ENCODE measurements at regions not wholly inside any gene's neighbourhood (a gene's known extent, or its start where the extent isn't known, plus 50 kb on each side); places are given as distances from the start of the nearest gene placed in this dataset.
"Not testable (repeated sequence)": the region's sequence is repeated elsewhere in the genome, so short reads cannot be mapped to it uniquely, and the experiment has no call there.

DNA sequence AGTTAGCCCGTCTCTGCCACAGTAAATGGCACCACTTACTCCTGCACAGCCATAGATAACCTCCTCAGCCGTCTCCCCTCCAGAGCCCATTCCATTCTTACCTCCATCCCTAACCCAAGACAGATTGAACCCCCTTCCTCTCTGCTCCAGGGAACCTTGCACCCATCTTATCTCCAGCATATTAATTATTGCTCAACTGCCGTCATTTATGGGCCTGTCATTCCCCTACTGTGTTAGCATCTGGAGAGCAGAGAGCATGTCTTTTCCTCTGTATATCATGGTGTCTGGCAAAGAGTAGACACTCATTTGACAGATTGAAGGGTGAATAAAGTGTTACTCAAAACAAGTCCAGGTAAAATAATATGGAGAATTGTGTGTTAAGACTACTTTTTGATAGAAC, 270.0 kb downstream of the CEP170 start:
- not testable (repeated sequence) for DNase-seq (ENCODE audit: low spot score); H3K27ac Mint-ChIP-seq (ENCODE audit: unreplicated experiment); H3K4me1 Mint-ChIP-seq (ENCODE audit: low read depth); H3K27me3 Mint-ChIP-seq (ENCODE audit: low read depth); H3K36me3 Mint-ChIP-seq (ENCODE audit: low read depth); H3K4me3 Mint-ChIP-seq (ENCODE audit: unreplicated experiment); H3K9me3 Mint-ChIP-seq (ENCODE audit: low read depth)

DNA sequence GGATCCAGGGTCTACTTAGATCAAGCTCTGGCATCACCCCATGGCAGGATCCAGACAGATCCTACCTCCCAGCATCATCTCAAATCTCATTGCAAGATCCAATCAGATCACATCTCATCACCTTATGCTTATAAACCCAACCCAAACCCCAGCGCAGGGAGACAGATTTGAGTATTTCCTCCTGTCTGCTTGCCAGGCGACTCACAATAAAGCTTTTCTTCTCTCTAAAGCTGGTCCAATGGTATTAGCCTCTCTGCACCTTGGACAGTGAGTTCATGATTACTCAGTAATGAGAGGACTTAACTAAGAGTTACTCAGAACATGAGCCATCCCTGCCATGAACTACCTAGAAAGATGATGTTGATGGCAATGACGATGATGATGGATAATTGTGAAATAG, 281.7 kb downstream of the CEP170 start:
- H3K27ac Mint-ChIP-seq (ENCODE audit: unreplicated experiment); H3K27me3 Mint-ChIP-seq (ENCODE audit: low read depth); DNase-seq (ENCODE audit: low spot score): not testable (repeated sequence)

DNA sequence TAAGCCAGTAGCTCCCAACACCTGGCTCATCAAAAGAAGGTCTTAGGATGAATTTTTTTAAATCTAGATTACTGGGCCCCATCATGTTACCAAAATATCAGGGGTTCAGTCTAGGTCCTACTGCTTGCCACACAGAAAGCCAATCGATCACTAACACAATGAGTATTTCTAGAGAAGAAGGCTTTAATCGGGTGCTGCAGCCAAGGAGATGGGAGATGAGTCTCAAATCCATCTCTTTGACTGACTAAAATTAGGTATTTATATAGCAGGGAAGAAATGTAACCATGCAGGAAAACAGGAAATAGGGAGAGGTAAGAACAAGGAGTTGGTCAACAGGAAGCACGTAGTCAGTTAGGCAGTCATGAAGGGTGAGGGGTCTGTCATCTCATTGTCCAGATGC, 288.2 kb downstream of the CEP170 start:
- DNase-seq (ENCODE audit: low spot score): no peak
- TF ChIP-seq, protein P1, sequence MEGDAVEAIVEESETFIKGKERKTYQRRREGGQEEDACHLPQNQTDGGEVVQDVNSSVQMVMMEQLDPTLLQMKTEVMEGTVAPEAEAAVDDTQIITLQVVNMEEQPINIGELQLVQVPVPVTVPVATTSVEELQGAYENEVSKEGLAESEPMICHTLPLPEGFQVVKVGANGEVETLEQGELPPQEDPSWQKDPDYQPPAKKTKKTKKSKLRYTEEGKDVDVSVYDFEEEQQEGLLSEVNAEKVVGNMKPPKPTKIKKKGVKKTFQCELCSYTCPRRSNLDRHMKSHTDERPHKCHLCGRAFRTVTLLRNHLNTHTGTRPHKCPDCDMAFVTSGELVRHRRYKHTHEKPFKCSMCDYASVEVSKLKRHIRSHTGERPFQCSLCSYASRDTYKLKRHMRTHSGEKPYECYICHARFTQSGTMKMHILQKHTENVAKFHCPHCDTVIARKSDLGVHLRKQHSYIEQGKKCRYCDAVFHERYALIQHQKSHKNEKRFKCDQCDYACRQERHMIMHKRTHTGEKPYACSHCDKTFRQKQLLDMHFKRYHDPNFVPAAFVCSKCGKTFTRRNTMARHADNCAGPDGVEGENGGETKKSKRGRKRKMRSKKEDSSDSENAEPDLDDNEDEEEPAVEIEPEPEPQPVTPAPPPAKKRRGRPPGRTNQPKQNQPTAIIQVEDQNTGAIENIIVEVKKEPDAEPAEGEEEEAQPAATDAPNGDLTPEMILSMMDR (IDR thresholded peaks at IDR 0.05): no peak
- Mint-ChIP-seq H3K9me3 (ENCODE audit: low read depth) (peaks cover 11% of the 10 kb centered on the region), H3K27ac (ENCODE audit: unreplicated experiment) (no peak overlapping the region), H3K4me3 (ENCODE audit: unreplicated experiment) (no peak overlapping the region), H3K4me1 (ENCODE audit: low read depth) (no peaks in the 10 kb centered on the region), H3K27me3 (ENCODE audit: low read depth) (no peaks in the 10 kb centered on the region), H3K36me3 (ENCODE audit: low read depth) (no peaks in the 10 kb centered on the region)

More for the DNA sequence above, 281.7 kb downstream of the CEP170 start:
- not testable (repeated sequence) for H3K9me3 Mint-ChIP-seq (ENCODE audit: low read depth); H3K36me3 Mint-ChIP-seq (ENCODE audit: low read depth); H3K4me1 Mint-ChIP-seq (ENCODE audit: low read depth); H3K4me3 Mint-ChIP-seq (ENCODE audit: unreplicated experiment)

DNA sequence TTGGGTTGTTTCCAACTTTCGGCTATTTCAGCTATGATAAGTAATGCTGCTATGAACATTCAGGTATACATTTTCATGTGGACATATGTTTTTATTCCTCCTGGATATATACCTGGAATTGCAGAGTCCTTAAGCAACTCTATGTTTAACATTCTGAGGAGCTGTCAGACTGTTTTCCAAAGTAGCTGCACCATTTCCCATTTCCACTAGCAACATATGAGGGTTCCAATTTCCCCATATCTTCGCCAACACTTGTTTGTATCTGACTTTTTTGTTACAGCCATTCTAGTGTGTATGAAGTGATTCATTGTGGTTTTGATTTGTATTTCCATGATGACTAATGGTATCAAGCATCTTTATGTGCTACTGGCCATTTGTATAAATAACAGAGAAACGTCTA, 295.7 kb downstream of the CEP170 start:
- H3K4me1 Mint-ChIP-seq (ENCODE audit: low read depth); H3K27me3 Mint-ChIP-seq (ENCODE audit: low read depth); H3K27ac Mint-ChIP-seq (ENCODE audit: unreplicated experiment); H3K36me3 Mint-ChIP-seq (ENCODE audit: low read depth); H3K9me3 Mint-ChIP-seq (ENCODE audit: low read depth); DNase-seq (ENCODE audit: low spot score); H3K4me3 Mint-ChIP-seq (ENCODE audit: unreplicated experiment): not testable (repeated sequence)

DNA sequence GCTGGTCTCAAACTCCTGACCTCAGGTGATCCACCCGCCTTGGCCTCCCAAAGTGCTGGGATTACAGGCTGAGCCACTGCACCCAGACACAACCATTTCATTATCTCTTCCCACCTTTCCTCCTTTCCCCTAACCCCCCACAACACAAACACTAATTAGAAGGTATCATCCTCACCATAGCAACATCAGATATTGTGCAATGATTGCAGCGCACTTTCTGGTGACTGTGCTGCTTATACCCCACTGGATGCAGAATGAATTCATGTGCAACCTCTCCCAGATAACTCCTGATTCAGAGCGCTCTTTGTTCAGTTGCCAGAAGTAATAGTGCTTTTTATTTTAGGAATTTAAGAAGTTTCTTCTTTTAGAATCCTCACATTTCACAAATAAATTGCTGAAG, 300.1 kb downstream of the CEP170 start:
- not testable (repeated sequence) for H3K27me3 Mint-ChIP-seq (ENCODE audit: low read depth); H3K4me3 Mint-ChIP-seq (ENCODE audit: unreplicated experiment); H3K27ac Mint-ChIP-seq (ENCODE audit: unreplicated experiment); DNase-seq (ENCODE audit: low spot score); H3K36me3 Mint-ChIP-seq (ENCODE audit: low read depth); H3K4me1 Mint-ChIP-seq (ENCODE audit: low read depth)
- H3K9me3 Mint-ChIP-seq (ENCODE audit: low read depth): peaks cover 15% of the 10 kb centered on the region

DNA sequence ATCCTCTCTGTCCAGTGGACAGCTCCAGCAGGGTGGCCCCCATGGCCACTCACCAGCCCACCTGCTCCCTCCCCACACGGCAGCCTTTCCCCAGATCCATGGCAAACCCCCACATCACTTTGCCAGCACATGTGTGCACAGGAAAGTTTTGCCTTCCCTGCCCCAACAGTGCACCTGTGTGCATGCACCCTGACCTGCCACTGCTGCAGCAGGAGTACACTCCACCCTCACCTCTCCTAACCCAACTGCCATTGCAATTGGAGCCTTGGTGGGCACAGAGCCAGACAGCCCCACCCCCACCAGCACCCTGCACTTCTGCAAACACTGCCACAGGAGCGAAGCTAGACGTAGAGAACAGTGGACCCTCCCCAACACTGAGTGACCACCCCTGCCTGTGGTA, 308.9 kb downstream of the CEP170 start:
- TF ChIP-seq, protein P1 (IDR thresholded peaks at IDR 0.05): no peak
- H3K27ac Mint-ChIP-seq (ENCODE audit: unreplicated experiment): no peak overlapping the region
- peaks cover 21% of the 10 kb centered on the region for H3K9me3 Mint-ChIP-seq (ENCODE audit: low read depth)
- peaks cover under 1% of the 10 kb centered on the region for H3K27me3 Mint-ChIP-seq (ENCODE audit: low read depth)
- H3K36me3 Mint-ChIP-seq (ENCODE audit: low read depth): no peaks in the 10 kb centered on the region
- no peak for DNase-seq (ENCODE audit: low spot score)
- H3K4me3 Mint-ChIP-seq (ENCODE audit: unreplicated experiment): no peak overlapping the region
- H3K4me1 Mint-ChIP-seq (ENCODE audit: low read depth): no peaks in the 10 kb centered on the region

DNA sequence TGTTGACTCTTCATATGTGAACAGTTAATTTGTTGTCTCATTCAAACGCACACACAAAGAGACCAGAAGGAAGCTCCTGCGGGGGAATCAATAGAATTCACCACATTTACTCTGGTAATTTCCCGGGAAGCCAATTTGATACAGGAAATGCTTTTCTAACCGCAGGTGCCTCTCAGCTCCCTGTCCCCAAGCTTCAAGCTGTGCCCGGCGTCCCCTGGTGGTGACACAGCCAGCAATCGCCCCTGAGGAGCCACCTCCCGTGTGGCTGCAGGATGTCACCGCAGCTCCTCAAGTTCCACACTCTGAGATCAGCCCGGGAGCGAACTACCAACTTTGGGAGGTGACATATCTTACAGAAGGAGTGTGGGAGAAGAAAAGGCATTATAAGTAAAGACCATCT, 318.4 kb downstream of the CEP170 start:
- H3K4me3 Mint-ChIP-seq (ENCODE audit: unreplicated experiment); H3K27ac Mint-ChIP-seq (ENCODE audit: unreplicated experiment); H3K27me3 Mint-ChIP-seq (ENCODE audit: low read depth); H3K4me1 Mint-ChIP-seq (ENCODE audit: low read depth); DNase-seq (ENCODE audit: low spot score); H3K36me3 Mint-ChIP-seq (ENCODE audit: low read depth): not testable (repeated sequence)
- H3K9me3 Mint-ChIP-seq (ENCODE audit: low read depth): peaks cover 13% of the 10 kb centered on the region

DNA sequence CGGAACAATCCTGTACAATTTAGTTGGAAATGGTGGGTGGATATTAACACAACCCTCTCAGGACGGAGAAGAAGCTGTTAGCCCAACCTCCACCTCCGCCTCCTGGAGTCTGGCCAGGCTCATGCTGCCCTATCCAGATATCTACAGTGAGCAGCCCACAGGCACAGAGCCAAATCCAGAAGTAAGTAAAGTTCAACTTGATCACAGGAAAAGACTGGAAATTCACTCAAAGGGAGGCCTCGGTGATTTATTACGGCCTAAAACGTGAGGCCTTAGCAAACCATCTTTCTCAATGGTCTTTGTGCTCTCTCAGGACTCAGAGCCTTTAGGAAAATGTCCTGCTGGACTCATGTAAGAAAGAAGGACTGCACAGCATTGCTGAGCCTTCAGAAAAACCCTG, 330.4 kb downstream of the CEP170 start:
- H3K36me3 Mint-ChIP-seq (ENCODE audit: low read depth); H3K27ac Mint-ChIP-seq (ENCODE audit: unreplicated experiment); H3K4me3 Mint-ChIP-seq (ENCODE audit: unreplicated experiment); H3K4me1 Mint-ChIP-seq (ENCODE audit: low read depth); H3K27me3 Mint-ChIP-seq (ENCODE audit: low read depth); H3K9me3 Mint-ChIP-seq (ENCODE audit: low read depth); DNase-seq (ENCODE audit: low spot score): not testable (repeated sequence)

DNA sequence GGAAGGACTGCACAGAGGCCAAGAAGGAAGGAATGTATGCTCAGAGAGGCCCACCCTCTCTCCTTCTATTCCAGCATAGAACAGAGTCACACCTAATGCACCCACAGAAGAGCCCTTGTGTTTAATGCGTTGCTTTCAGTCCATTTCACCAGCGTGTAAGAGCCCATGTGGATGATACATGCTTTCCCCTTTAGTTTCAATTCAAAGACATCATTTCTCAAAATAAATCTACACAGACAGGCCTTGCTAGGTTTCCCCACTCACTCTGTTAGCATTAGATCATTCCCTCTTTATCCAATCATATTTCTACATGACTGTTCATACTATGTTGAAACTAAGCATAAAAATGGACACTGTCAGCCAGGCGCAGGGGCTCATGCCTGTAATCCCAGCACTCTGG, 331.5 kb downstream of the CEP170 start:
- not testable (repeated sequence) for H3K27ac Mint-ChIP-seq (ENCODE audit: unreplicated experiment)

DNA sequence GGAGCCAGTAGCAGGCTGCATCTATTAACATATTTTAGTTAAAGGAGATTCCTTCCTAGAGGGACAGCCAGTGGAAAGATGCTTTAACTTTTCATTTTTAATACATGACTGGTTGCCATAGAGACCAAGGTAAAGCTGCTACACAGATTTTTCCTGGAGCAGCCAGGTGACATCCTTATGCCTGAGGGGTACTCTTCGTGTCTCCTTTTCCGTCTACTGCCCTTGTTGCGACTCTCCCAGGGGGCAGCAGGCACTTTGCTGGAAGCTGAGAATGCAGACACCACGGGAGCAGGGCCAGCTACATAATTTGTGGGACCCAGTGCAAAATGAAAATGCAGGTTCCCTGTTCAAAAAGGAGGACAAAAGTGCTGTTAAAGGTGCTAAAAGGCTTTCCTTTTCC, 340.4 kb downstream of the CEP170 start:
- H3K4me1 Mint-ChIP-seq (ENCODE audit: low read depth); H3K36me3 Mint-ChIP-seq (ENCODE audit: low read depth); DNase-seq (ENCODE audit: low spot score); H3K9me3 Mint-ChIP-seq (ENCODE audit: low read depth); H3K27ac Mint-ChIP-seq (ENCODE audit: unreplicated experiment); H3K4me3 Mint-ChIP-seq (ENCODE audit: unreplicated experiment); H3K27me3 Mint-ChIP-seq (ENCODE audit: low read depth): not testable (repeated sequence)

More for the DNA sequence above, 331.5 kb downstream of the CEP170 start:
- not testable (repeated sequence) for H3K9me3 Mint-ChIP-seq (ENCODE audit: low read depth); H3K27me3 Mint-ChIP-seq (ENCODE audit: low read depth); DNase-seq (ENCODE audit: low spot score); H3K36me3 Mint-ChIP-seq (ENCODE audit: low read depth); H3K4me1 Mint-ChIP-seq (ENCODE audit: low read depth); H3K4me3 Mint-ChIP-seq (ENCODE audit: unreplicated experiment)

DNA sequence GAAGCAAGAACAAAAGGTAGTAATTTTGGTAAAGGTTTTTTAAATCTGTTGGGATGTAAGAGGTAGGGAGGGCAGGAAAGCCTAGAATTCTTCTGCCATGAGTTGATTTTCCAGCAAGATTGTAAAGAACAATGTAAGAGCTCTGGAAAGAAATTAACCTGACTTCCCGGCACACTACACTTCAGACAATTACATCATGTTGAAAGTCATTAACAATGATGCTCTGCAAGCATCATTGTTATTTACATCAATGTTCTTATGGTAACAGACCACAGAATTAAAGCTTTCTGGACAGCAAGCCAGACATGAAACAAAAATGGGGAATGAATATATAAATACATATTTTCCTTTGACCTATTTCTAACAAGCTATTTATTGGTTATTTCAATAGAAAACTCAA, 342.2 kb downstream of the CEP170 start:
- DNase-seq (ENCODE audit: low spot score); H3K9me3 Mint-ChIP-seq (ENCODE audit: low read depth); H3K27ac Mint-ChIP-seq (ENCODE audit: unreplicated experiment); H3K4me1 Mint-ChIP-seq (ENCODE audit: low read depth); H3K27me3 Mint-ChIP-seq (ENCODE audit: low read depth); H3K4me3 Mint-ChIP-seq (ENCODE audit: unreplicated experiment); H3K36me3 Mint-ChIP-seq (ENCODE audit: low read depth): not testable (repeated sequence)

DNA sequence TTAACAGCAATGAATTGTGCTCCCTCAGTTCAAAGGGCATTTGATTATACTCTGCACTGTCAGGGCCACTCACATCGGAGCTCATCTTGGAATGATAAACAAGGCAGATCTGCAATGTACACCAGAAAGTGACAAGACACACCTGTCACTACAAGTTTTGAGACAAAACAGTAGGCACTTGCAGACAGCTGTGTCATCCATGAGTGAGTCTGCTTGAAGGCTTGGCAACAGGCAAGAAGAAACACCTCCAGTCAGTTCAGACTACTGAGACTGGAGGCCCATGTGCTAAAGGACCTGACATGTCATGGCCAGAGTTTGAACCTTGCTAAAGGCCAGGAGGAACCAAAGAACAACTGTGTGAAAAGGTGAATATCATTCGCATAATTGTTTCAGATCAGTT, 354.5 kb downstream of the CEP170 start:
- DNase-seq (ENCODE audit: low spot score); H3K36me3 Mint-ChIP-seq (ENCODE audit: low read depth); H3K27me3 Mint-ChIP-seq (ENCODE audit: low read depth); H3K27ac Mint-ChIP-seq (ENCODE audit: unreplicated experiment); H3K4me3 Mint-ChIP-seq (ENCODE audit: unreplicated experiment); H3K9me3 Mint-ChIP-seq (ENCODE audit: low read depth); H3K4me1 Mint-ChIP-seq (ENCODE audit: low read depth): not testable (repeated sequence)

Measured in chondrocyte (in vitro differentiated cells).